MM.1S (cell line): ENCODE measurements at regions not wholly inside any gene's neighbourhood (a gene's known extent, or its start where the extent isn't known, plus 50 kb on each side); places are given as distances from the start of the nearest gene placed in this dataset.

Experiments used
- DNase-seq: peaks from one replicate; pipeline ENCODE4 v3.0.0-alpha.2; 2015
- H2AFZ ChIP-seq: fragments of 300-600 bp; sonication (generic); 2 replicates; pipeline ENCODE4 v1.6.0; 2016; ENCODE audit warnings: antibody characterized with exemption, low read length
- H3F3A ChIP-seq: fragments of 300-600 bp; sonication (generic); 2 replicates; pipeline ENCODE4 v1.6.1; 2016; ENCODE audit warnings: mild to moderate bottlenecking, antibody characterized with exemption, low read length, moderate library complexity, mixed read lengths; ENCODE audit not compliant: insufficient read depth
- H3K27ac ChIP-seq: fragments of 300-600 bp; sonication (generic); 2 replicates; pipeline ENCODE4 v1.5.1; 2016; ENCODE audit warnings: mild to moderate bottlenecking, low read length
- H3K27me3 ChIP-seq: fragments of 300-600 bp; sonication (generic); replicated peaks from 2 replicates; pipeline ENCODE4 v1.6.0; 2016; ENCODE audit warnings: low read length; ENCODE audit not compliant: insufficient read depth
- H3K36me3 ChIP-seq: fragments of 300-600 bp; sonication (generic); replicated peaks from 2 replicates; pipeline ENCODE4 v1.6.1; 2016; ENCODE audit warnings: mild to moderate bottlenecking, low read length, mixed read lengths; ENCODE audit not compliant: insufficient read depth
- H3K4me1 ChIP-seq: fragments of 300-600 bp; sonication (generic); 2 replicates; pipeline ENCODE4 v1.6.1; 2016; ENCODE audit warnings: low read length, mixed read lengths
- H3K4me2 ChIP-seq: fragments of 300-600 bp; sonication (generic); 2 replicates; pipeline ENCODE4 v1.6.0; 2016; ENCODE audit warnings: low read depth, low read length
- H3K4me3 ChIP-seq: fragments of 300-600 bp; sonication (generic); 2 replicates; pipeline ENCODE4 v1.5.1; 2016; ENCODE audit warnings: low read length, mixed read lengths
- H3K79me2 ChIP-seq: fragments of 300-600 bp; sonication (generic); 2 replicates; pipeline ENCODE4 v1.6.1; 2016; ENCODE audit warnings: mixed run types, low read length, mixed read lengths
- H3K9ac ChIP-seq: fragments of 300-600 bp; sonication (generic); 2 replicates; pipeline ENCODE4 v1.6.1; 2016; ENCODE audit warnings: low read length, mixed read lengths
- H3K9me2 ChIP-seq: fragments of 300-600 bp; sonication (generic); replicated peaks from 2 replicates; pipeline ENCODE4 v1.6.1; 2016; ENCODE audit warnings: mild to moderate bottlenecking, low read length, mixed read lengths; ENCODE audit not compliant: insufficient read depth
- H3K9me3 ChIP-seq: fragments of 300-600 bp; sonication (generic); replicated peaks from 2 replicates; pipeline ENCODE4 v1.6.1; 2016; ENCODE audit warnings: mild to moderate bottlenecking, low read length, mixed read lengths; ENCODE audit not compliant: insufficient read depth
- H4K20me1 ChIP-seq: fragments of 300-600 bp; sonication (generic); 2 replicates; pipeline ENCODE4 v1.6.1; 2016; ENCODE audit warnings: mild to moderate bottlenecking, low read length, moderate library complexity, mixed read lengths; ENCODE audit not compliant: insufficient read depth
- CTCF ChIP-seq: fragments of 300-600 bp; sonication (generic); IDR thresholded peaks from 2 replicates; pipeline ENCODE4 v1.5.1; 2016; ENCODE audit warnings: antibody characterized with exemption, low read length, mixed read lengths
- EZH2 ChIP-seq: fragments of 300-600 bp; sonication (generic); optimal IDR thresholded peaks from 2 replicates; pipeline ENCODE3; 2017; ENCODE audit warnings: low read depth, mild to moderate bottlenecking, antibody characterized with exemption, low read length, mixed read lengths
- EZH2phosphoT487 ChIP-seq: fragments of 300-600 bp; sonication (generic); IDR thresholded peaks from 2 replicates; pipeline ENCODE4 v1.6.1; 2018; ENCODE audit warnings: antibody characterized with exemption, low read length

- no peaks in the 10 kb centered on the region for H3K36me3 ChIP-seq
Observed at GRCh38 chr14:44211718-44212117, 295.4 kb downstream of the FSCB start.

GRCh38 chr14:44204061-44204835, 302.8 kb downstream of the FSCB start:
- no peak for DNase-seq
- Histone ChIP-seq H3K4me2 (no peak overlapping the region), H4K20me1 (no peaks in the 10 kb centered on the region), H3K27ac (no peak overlapping the region), H2AFZ (no peak overlapping the region), H3K9ac (no peak overlapping the region), H3K4me1 (no peaks in the 10 kb centered on the region), H3K27me3 (no peaks in the 10 kb centered on the region), H3F3A (no peaks in the 10 kb centered on the region), H3K36me3 (no peaks in the 10 kb centered on the region), H3K9me2 (no peaks in the 10 kb centered on the region), H3K9me3 (no peaks in the 10 kb centered on the region), H3K79me2 (no peaks in the 10 kb centered on the region), H3K4me3 (no peak overlapping the region)
- TF ChIP-seq EZH2: no peak
- TF ChIP-seq EZH2phosphoT487: no peak
- TF ChIP-seq CTCF: no peak

More at GRCh38 chr14:44211718-44212117, 295.4 kb downstream of the FSCB start:
- H4K20me1 ChIP-seq: no peaks in the 10 kb centered on the region
- no peak overlapping the region for H3K9ac ChIP-seq
- DNase-seq: no peak
- no peaks in the 10 kb centered on the region for H3K9me2 ChIP-seq
- no peak overlapping the region for H3K4me3 ChIP-seq
- no peak overlapping the region for H3K4me2 ChIP-seq
- no peaks in the 10 kb centered on the region for H3K9me3 ChIP-seq
- no peaks in the 10 kb centered on the region for H3K79me2 ChIP-seq
- H3K27me3 ChIP-seq: no peaks in the 10 kb centered on the region
- H2AFZ ChIP-seq: no peak overlapping the region
- no peaks in the 10 kb centered on the region for H3K4me1 ChIP-seq
- H3F3A ChIP-seq: no peaks in the 10 kb centered on the region
- no peak for TF ChIP-seq CTCF
- TF ChIP-seq EZH2phosphoT487: no peak
- no peak for TF ChIP-seq EZH2
- H3K27ac ChIP-seq: no peak overlapping the region

- no peaks in the 10 kb centered on the region for H3K79me2 ChIP-seq
- no peak overlapping the region for H3K27ac ChIP-seq
- H3K9me3 ChIP-seq: no peaks in the 10 kb centered on the region
- no peak overlapping the region for H3K4me3 ChIP-seq
- no peak overlapping the region for H3K4me2 ChIP-seq
- TF ChIP-seq EZH2phosphoT487 (no peak), CTCF (no peak), EZH2 (no peak)
- H4K20me1 ChIP-seq: no peaks in the 10 kb centered on the region
- H3K36me3 ChIP-seq: no peaks in the 10 kb centered on the region
- no peaks in the 10 kb centered on the region for H3F3A ChIP-seq
- H3K4me1 ChIP-seq: no peaks in the 10 kb centered on the region
- no peaks in the 10 kb centered on the region for H3K9me2 ChIP-seq
- no peaks in the 10 kb centered on the region for H3K27me3 ChIP-seq
- H3K9ac ChIP-seq: no peak overlapping the region
- H2AFZ ChIP-seq: no peak overlapping the region
- DNase-seq: no peak
Observed at GRCh38 chr14:44180975-44181374, 326.1 kb downstream of the FSCB start.
